A549 (cell line): ENCODE measurements at regions not wholly inside any gene's neighbourhood (a gene's known extent, or its start where the extent isn't known, plus 50 kb on each side); places are given as distances from the start of the nearest gene placed in this dataset.

Source experiments
- SREBF2 ChIP-seq: fragments of 450-650 bp; IDR thresholded peaks from 2 replicates; pipeline ENCODE4 v1.6.1; 2014; ENCODE audit warnings: mild to moderate bottlenecking, moderate library complexity
- TF ChIP-seq, protein P1 (sequence below): fragments of >200 bp; sonication (Bioruptor Twin); formaldehyde crosslinking; IDR thresholded peaks from 3 replicates; pipeline ENCODE4 v1.5.1; 2016

DNA sequence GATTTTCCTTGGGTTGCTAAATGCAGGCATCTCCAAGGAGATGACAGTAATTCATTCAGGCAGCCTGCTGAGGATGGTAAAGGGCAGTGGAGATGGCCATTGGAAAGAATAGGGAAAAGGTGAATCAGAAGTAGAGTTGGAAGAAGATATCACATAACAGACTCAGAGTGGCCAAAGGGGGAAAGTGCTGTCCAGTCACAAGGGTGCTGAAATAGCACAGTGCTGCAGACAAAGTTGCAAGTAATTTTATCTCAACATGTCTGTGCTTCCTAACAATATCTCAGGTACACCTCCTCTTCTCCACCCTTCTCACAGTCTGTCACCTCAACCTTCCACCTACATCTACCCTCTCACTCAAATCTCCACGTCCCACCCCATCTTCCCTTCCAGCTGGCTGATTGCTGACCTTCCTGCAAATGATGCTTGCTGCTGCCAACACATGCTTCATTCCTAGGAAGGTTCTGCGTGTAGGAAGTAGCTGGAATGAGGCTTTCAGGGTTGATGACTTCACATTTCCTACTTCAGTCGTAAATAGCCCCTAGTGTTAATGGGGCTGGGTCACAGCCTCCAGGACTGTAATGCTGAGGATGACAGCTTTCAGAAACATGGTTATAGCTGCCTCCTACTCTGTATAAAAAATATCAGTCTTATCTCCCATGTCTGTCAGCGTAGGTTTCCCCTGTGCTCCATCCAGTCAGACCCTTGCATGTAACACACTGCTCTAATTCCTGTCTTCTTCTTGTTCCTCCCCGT is 123.9 kb downstream of the CTNND1 start:
- TF ChIP-seq, protein P1, sequence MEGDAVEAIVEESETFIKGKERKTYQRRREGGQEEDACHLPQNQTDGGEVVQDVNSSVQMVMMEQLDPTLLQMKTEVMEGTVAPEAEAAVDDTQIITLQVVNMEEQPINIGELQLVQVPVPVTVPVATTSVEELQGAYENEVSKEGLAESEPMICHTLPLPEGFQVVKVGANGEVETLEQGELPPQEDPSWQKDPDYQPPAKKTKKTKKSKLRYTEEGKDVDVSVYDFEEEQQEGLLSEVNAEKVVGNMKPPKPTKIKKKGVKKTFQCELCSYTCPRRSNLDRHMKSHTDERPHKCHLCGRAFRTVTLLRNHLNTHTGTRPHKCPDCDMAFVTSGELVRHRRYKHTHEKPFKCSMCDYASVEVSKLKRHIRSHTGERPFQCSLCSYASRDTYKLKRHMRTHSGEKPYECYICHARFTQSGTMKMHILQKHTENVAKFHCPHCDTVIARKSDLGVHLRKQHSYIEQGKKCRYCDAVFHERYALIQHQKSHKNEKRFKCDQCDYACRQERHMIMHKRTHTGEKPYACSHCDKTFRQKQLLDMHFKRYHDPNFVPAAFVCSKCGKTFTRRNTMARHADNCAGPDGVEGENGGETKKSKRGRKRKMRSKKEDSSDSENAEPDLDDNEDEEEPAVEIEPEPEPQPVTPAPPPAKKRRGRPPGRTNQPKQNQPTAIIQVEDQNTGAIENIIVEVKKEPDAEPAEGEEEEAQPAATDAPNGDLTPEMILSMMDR, result no peak
- no peak for TF ChIP-seq SREBF2
